Aorta (tissue), 5 donors: ENCODE measurements at regions not wholly inside any gene's neighbourhood (a gene's known extent, or its start where the extent isn't known, plus 50 kb on each side); places are given as distances from the start of the nearest gene placed in this dataset.

ENCODE experiments used
- ATAC-seq: fragments of 200-7000 bp; cut with Tn5 transposase; one replicate; pipeline ENCODE4 v1.9.1; 2022; ENCODE audit warnings: moderate library complexity; ENCODE audit not compliant: low FRiP score
- DNase-seq, 2 donors: peaks; one replicate each; pipeline ENCODE4 v3.0.0-alpha.2; 2020
- H3K27ac ChIP-seq, 2 donors: one replicate each; pipeline ENCODE4 v1.5.1; 2013; ENCODE audit warnings: low read length in 2 of 2, mild to moderate bottlenecking in 2 of 2, moderate library complexity in 2 of 2, control low read depth in 1 of 2, inconsistent platforms in 1 of 2, low read depth in 1 of 2
- H3K27me3 ChIP-seq, 2 donors: one replicate each; pipeline ENCODE4 v1.6.1; 2013; ENCODE audit warnings: control low read depth in 1 of 2, low read length in 1 of 2, mild to moderate bottlenecking in 1 of 2, moderate library complexity in 1 of 2; ENCODE audit not compliant: insufficient read depth in 2 of 2, control insufficient read depth in 1 of 2
- H3K36me3 ChIP-seq, 2 donors: one replicate each; pipeline ENCODE4 v1.6.1; 2013; ENCODE audit warnings: control low read depth in 1 of 2, low read length in 1 of 2, mild to moderate bottlenecking in 1 of 2; ENCODE audit not compliant: insufficient read depth in 2 of 2, control insufficient read depth in 1 of 2
- H3K4me1 ChIP-seq, 2 donors: one replicate each; pipeline ENCODE4 v1.6.1; 2013; ENCODE audit warnings: low read length in 2 of 2, control low read depth in 1 of 2, mild to moderate bottlenecking in 1 of 2, moderate library complexity in 1 of 2; ENCODE audit not compliant: insufficient read depth in 2 of 2, control insufficient read depth in 1 of 2
- H3K4me3 ChIP-seq, 2 donors: one replicate each; pipeline ENCODE4 v1.5.1; 2013; ENCODE audit warnings: low read length in 2 of 2, control low read depth in 1 of 2, mild to moderate bottlenecking in 1 of 2
- H3K9me3 ChIP-seq: one replicate; pipeline ENCODE4 v1.6.1; 2013; ENCODE audit warnings: mild to moderate bottlenecking, low read length; ENCODE audit not compliant: control insufficient read depth
- WGBS, 2 donors: extraction: QIAGEN DNeasy Blood & Tissue Kit; methylation state at CpG; one replicate each; pipeline ENCODE4 v1.1.7; 2013; 5-methylcytosine and 5-hydroxymethylcytosine counted together
- intact Hi-C, 2 donors: fragments of 100-400 bp; cut with DNase I; formaldehyde crosslinking; loops; one replicate each; pipeline versions ENCODE4 v1.14.2 to v1.15.0; 2022
- donor health status: healthy with polysubstance abuse.
- donor health status: Bipolar disorder and iron deficiency.
- donor health status: DM: no; HTN: no; CAD: no.
- donor health status: DM: no; HTN: no; CAD: no.
- donor health status: DM: yes; HTN: yes; CAD: no.

DNA sequence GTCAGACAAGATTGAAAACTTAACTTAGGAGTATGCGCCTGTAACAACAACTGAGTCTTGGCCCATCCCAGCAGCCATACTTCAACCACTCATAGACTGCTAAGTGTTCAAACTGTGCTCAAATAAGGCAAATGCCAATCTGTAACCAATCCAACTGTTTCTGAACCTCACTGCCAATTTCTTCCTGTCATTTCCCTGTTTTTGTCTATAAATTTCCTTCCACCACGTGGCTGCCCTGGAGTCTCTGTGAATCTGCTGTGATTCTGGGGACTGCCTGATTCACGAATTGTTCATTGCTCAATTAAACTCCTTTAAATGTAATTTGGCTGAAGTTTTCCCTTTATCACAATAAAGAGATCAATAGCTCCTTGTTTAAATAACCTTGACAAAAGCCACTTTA lies 50.8 kb upstream of the FREM2 start:
- no peak for DNase-seq
- WGBS, 2 donors, result 56 to 61% methylated on average over 3 of the region's 3 CpGs
- no peak for ATAC-seq
- H3K9me3 ChIP-seq, result no peaks in the 10 kb centered on the region
- H3K27ac ChIP-seq, result no peak overlapping the region
- no peak overlapping the region for H3K4me3 ChIP-seq
- no peaks in the 10 kb centered on the region for H3K27me3 ChIP-seq
- no peaks in the 10 kb centered on the region for H3K4me1 ChIP-seq
- intact Hi-C loops, result no loop called here
- no peaks in the 10 kb centered on the region for H3K36me3 ChIP-seq

DNA sequence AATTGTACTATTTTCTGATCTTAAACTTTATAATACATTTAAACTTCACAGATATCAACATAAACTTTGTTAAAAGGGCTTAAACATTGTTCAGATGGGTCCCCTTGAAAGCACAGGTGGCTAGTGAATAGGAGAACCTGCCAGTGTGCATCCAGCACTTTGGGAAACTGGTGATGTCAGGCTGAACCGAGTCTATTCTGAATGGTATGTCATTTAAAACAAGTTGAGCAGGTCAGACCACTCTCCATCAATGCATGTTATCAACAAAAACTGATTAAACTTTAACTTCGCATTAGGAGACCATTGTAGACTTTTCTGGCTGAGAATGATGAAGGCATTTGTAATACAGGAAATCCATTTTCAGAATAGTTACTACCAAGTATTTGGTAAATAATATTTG lies 50.1 kb upstream of the FREM2 start:
- Histone ChIP-seq H3K9me3 (no peaks in the 10 kb centered on the region), H3K27me3 (no peaks in the 10 kb centered on the region), H3K36me3 (no peaks in the 10 kb centered on the region), H3K4me3 (no peak overlapping the region), H3K4me1 (no peaks in the 10 kb centered on the region), H3K27ac (no peak overlapping the region)
- intact Hi-C loops, result no loop called here
- ATAC-seq (no peak), DNase-seq (no peak)
- 73 to 77% methylated on average over 2 of the region's 2 CpGs for WGBS, 2 donors
